Ovary (tissue), 7 donors: ENCODE measurements at regions not wholly inside any gene's neighbourhood (a gene's known extent, or its start where the extent isn't known, plus 50 kb on each side); places are given as distances from the start of the nearest gene placed in this dataset.
"Not testable (repeated sequence)": the region's sequence is repeated elsewhere in the genome, so short reads cannot be mapped to it uniquely, and the experiment has no call there.

Source experiments
- DNase-seq, 5 donors: peaks; one replicate each; pipeline ENCODE4 v3.0.0-alpha.2; 2019 to 2020
- H3K27ac ChIP-seq, 2 donors: fragments of 200-600 bp; one replicate each; pipeline versions ENCODE4 v1.5.1 to v1.8.0; 2019 to 2022
- H3K27me3 ChIP-seq: fragments of 200-600 bp; one replicate; pipeline ENCODE4 v1.8.0; 2022
- H3K36me3 ChIP-seq: fragments of 200-600 bp; sonication (generic); one replicate; pipeline ENCODE4 v1.5.1; 2019
- H3K4me1 ChIP-seq: one replicate; pipeline ENCODE4 v1.8.1; 2013; ENCODE audit warnings: mild to moderate bottlenecking, moderate library complexity; ENCODE audit not compliant: insufficient read depth
- H3K4me3 ChIP-seq: fragments of 200-600 bp; sonication (generic); one replicate; pipeline ENCODE4 v1.5.1; 2017
- H3K9me3 ChIP-seq, 2 donors: fragments of 200-600 bp in 1 of 2; sonication (generic) in 1 of 2; one replicate each; pipeline versions ENCODE4 v1.5.1 to v1.8.1; 2013 to 2019; ENCODE audit warnings: mild to moderate bottlenecking in 1 of 2, moderate library complexity in 1 of 2
- EP300 ChIP-seq: sonication (generic); formaldehyde crosslinking; IDR thresholded peaks from one replicate; pipeline ENCODE4 v1.6.1; 2017; ENCODE audit warnings: antibody characterized with exemption
- POLR2A ChIP-seq: fragments of 450-650 bp; IDR thresholded peaks from one replicate; pipeline ENCODE4 v1.6.1; 2017; ENCODE audit warnings: antibody characterized with exemption, mild to moderate bottlenecking, moderate library complexity
- WGBS, 3 donors: extraction: QIAGEN DNeasy Blood & Tissue Kit in 1 of 3; methylation state at CpG; one replicate each; pipeline versions ENCODE4 v1.1.5 to v1.1.7; 2013 to 2017; 5-methylcytosine and 5-hydroxymethylcytosine counted together
- intact Hi-C, 4 donors: fragments of 100-400 bp; cut with DNase I; formaldehyde crosslinking; loops; one replicate each; pipeline versions ENCODE4 v1.11.0 to v1.15.1; 2022 to 2023
- TF ChIP-seq, protein P1 (sequence below), 3 donors: fragments of 450-650 bp in 2 of 3; fragments of 200-600 bp in 1 of 3; IDR thresholded peaks; one replicate each; pipeline versions ENCODE4 v1.5.1 to v1.8.0; 2016 to 2022; ENCODE audit warnings: antibody characterized with exemption in 3 of 3, mild to moderate bottlenecking in 1 of 3
- donor health status: DM: no; HTN: no; CAD: no; lungs with moderate emphysema.
- donor health status: DM: no; HTN: no; CAD: no.
- donor health status: Bipolar disorder and iron deficiency.
- donor health status: DM: no; HTN: no; CAD: no.
- donor health status: DM: yes; HTN: yes; CAD: no.

- no peaks in the 10 kb centered on the region for H3K27me3 ChIP-seq
- 93 to 96% (median 95%) methylated on average over 8 of the region's 8 CpGs for WGBS, 3 donors
- no peaks in the 10 kb centered on the region for H3K4me1 ChIP-seq
- TF ChIP-seq EP300 (no peak), POLR2A (no peak)
- TF ChIP-seq, protein P1, sequence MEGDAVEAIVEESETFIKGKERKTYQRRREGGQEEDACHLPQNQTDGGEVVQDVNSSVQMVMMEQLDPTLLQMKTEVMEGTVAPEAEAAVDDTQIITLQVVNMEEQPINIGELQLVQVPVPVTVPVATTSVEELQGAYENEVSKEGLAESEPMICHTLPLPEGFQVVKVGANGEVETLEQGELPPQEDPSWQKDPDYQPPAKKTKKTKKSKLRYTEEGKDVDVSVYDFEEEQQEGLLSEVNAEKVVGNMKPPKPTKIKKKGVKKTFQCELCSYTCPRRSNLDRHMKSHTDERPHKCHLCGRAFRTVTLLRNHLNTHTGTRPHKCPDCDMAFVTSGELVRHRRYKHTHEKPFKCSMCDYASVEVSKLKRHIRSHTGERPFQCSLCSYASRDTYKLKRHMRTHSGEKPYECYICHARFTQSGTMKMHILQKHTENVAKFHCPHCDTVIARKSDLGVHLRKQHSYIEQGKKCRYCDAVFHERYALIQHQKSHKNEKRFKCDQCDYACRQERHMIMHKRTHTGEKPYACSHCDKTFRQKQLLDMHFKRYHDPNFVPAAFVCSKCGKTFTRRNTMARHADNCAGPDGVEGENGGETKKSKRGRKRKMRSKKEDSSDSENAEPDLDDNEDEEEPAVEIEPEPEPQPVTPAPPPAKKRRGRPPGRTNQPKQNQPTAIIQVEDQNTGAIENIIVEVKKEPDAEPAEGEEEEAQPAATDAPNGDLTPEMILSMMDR (IDR thresholded peaks at IDR 0.05): no peak
- no peak overlapping the region for H3K27ac ChIP-seq
- no peak for DNase-seq
- intact Hi-C loops: no loop called here
- H3K36me3 ChIP-seq: no peaks in the 10 kb centered on the region
- no peaks in the 10 kb centered on the region for H3K9me3 ChIP-seq
- H3K4me3 ChIP-seq: no peak overlapping the region
Observed at GRCh38 chr5:17099946-17100345, 117.5 kb upstream of the BASP1 start.

GRCh38 chr5:17103461-17103860 is 114.0 kb upstream of the BASP1 start:
- H3K9me3 ChIP-seq: no peaks in the 10 kb centered on the region
- intact Hi-C loops: no loop called here
- no peaks in the 10 kb centered on the region for H3K36me3 ChIP-seq
- no peak overlapping the region for H3K27ac ChIP-seq
- H3K4me3 ChIP-seq: no peak overlapping the region
- DNase-seq: no peak
- 13 to 28% (median 21%) methylated on average over 3 of the region's 3 CpGs for WGBS, 3 donors
- TF ChIP-seq, protein P1 (IDR thresholded peaks at IDR 0.05): no peak
- TF ChIP-seq EP300: no peak
- no peak for TF ChIP-seq POLR2A
- H3K27me3 ChIP-seq: no peaks in the 10 kb centered on the region
- H3K4me1 ChIP-seq: no peaks in the 10 kb centered on the region

- no peak for DNase-seq
- intact Hi-C loops: no loop called here
- no peak overlapping the region for H3K4me3 ChIP-seq
- H3K27me3 ChIP-seq: no peaks in the 10 kb centered on the region
- no peaks in the 10 kb centered on the region for H3K9me3 ChIP-seq
- no peaks in the 10 kb centered on the region for H3K36me3 ChIP-seq
- H3K27ac ChIP-seq: no peak overlapping the region
- H3K4me1 ChIP-seq: no peaks in the 10 kb centered on the region
- WGBS, 3 donors: 72 to 80% (median 75%) methylated on average over 5 of the region's 5 CpGs
- TF ChIP-seq EP300: no peak
- TF ChIP-seq, protein P1 (IDR thresholded peaks at IDR 0.05): no peak
- no peak for TF ChIP-seq POLR2A
Observed at GRCh38 chr5:17105744-17106418, 111.5 kb upstream of the BASP1 start.

GRCh38 chr5:17106521-17106920 is 110.9 kb upstream of the BASP1 start:
- intact Hi-C loops: no loop called here
- Histone ChIP-seq H3K27me3 (no peaks in the 10 kb centered on the region), H3K4me3 (no peak overlapping the region), H3K9me3 (no peaks in the 10 kb centered on the region), H3K27ac (no peak overlapping the region), H3K36me3 (no peaks in the 10 kb centered on the region), H3K4me1 (no peaks in the 10 kb centered on the region)
- TF ChIP-seq POLR2A (no peak), EP300 (no peak)
- TF ChIP-seq, protein P1 (IDR thresholded peaks at IDR 0.05): no peak
- 87 to 92% (median 88%) methylated on average over 4 of the region's 4 CpGs for WGBS, 3 donors
- no peak for DNase-seq

DNA sequence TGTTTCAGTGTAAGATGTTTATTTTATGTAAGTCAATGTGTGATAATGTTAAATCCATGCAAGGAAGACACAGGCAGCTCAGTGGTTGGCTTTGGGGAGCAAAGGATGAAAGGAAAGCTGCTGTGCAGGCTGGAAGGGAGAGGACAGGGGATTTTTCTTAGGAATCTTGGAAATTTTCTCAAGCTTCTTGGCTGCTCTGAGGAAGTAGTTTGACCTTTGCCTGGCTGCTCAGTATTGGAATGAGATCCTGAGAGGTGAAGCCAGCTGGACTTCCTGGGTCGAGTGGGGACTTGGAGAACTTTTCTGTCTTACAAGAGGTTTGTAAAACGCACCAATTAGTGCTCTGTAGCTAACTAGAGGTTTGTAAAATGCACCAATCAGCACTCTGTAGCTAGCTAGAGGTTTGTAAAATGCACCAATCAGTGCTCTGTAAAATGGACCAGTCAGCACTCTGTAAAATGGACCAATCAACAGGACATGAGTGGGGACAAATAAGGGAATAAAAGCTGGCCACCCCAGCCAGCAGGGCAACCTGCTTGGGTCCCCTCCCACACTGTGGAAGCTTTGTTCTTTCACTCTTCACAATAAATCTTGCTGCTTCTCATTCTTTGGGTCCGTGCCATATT is 105.2 kb upstream of the BASP1 start:
- H3K36me3 ChIP-seq, intact Hi-C loops, H3K27ac ChIP-seq, DNase-seq, H3K4me1 ChIP-seq, H3K4me3 ChIP-seq, H3K27me3 ChIP-seq, H3K9me3 ChIP-seq: not testable (repeated sequence)
- 51 to 54% (median 54%) methylated on average over 3 of the region's 3 CpGs for WGBS, 3 donors
